ENCODE measurements at regions not wholly inside any gene's neighbourhood (a gene's known extent, or its start where the extent isn't known, plus 50 kb on each side); places are given as distances from the start of the nearest gene placed in this dataset.

DNA sequence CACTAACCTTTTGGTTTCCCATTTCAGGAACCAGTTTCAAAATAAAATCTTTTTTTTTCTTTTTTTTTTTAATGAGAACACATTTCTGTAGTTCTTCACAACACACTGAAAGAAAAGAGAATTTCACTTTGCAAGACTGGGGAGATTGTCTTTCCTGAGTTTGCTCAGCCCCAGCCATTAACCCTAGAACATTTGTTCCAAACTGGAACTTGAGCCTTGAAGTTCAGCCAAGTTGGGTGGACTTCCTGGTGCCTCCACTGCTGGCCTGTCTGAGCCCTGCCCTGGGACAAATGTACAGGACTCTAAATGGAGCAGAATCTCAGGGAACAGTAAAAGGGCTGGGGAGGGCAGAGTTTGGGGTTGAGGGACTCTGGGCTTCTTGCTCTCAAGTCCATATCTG, 196.4 kb upstream of the LPP start:
- H3K4me3 Mint-ChIP-seq, result no peak overlapping the region
- DNase-seq, result no peak
- H3K27ac Mint-ChIP-seq, result no peak overlapping the region
- no peak overlapping the region for H3K27ac ChIP-seq (ENCODE audit: low read depth, low read length)
- peaks cover 0 to 2% (median 0%) of the 10 kb centered on the region in 3 donors for H3K36me3 Mint-ChIP-seq
- ChIA-PET CTCF (no interaction called here), POLR2A (no interaction called here)
- no peaks in the 10 kb centered on the region for H3K9me3 Mint-ChIP-seq
- peaks cover 24% of the 10 kb centered on the region for H3K4me1 ChIP-seq (ENCODE audit: insufficient read depth, low read length)
- H3K4me3 ChIP-seq (ENCODE audit: low read length), result no peak overlapping the region
- H3K27me3 Mint-ChIP-seq, result no peaks in the 10 kb centered on the region
- no peaks in the 10 kb centered on the region for H3K27me3 ChIP-seq (ENCODE audit: insufficient read depth, low read length, poor library complexity, severe bottlenecking)
- no peaks in the 10 kb centered on the region for H3K9me3 ChIP-seq (ENCODE audit: low read length)
- peaks cover 30 to 45% (median 44%) of the 10 kb centered on the region in 3 donors for H3K4me1 Mint-ChIP-seq
- no peaks in the 10 kb centered on the region for H3K36me3 ChIP-seq (ENCODE audit: insufficient read depth, low read length)

DNA sequence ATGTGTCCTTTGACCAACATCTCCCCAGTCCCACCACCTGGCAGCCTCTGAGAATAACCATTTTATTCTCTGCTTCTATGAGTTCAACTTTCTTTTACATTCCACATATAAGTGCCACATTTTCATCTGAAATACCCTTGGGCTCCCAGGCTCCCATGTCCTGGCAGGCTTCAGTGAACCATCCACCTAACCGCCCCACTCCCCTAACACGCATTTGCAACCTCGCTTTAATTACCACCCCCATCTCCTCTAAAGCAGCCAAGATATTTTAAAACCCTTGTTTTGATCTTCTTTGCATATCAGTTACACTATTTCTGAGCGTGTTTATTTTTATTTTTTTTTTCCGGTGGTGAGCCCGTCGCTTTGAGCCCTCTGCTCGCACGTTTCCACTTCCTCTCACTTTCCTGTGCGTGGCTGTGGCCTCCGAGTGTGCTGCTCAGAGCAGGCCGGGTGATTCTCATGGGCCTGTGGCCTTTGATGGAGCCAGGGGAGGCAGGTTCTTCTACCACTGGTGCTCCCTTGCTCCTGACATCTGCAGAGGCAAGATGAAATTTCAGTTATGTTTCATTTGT, 195.4 kb upstream of the LPP start:
- Histone ChIP-seq H3K9me3 (ENCODE audit: low read length) (no peaks in the 10 kb centered on the region), H3K27me3 (ENCODE audit: insufficient read depth, low read length, poor library complexity, severe bottlenecking) (no peaks in the 10 kb centered on the region), H3K4me1 (ENCODE audit: insufficient read depth, low read length) (peaks cover 34% of the 10 kb centered on the region), H3K4me3 (ENCODE audit: low read length) (peak overlapping the region; percentile 45), H3K36me3 (ENCODE audit: insufficient read depth, low read length) (no peaks in the 10 kb centered on the region), H3K27ac (ENCODE audit: low read depth, low read length) (no peak overlapping the region)
- Mint-ChIP-seq H3K27me3 (no peaks in the 10 kb centered on the region), H3K4me3 (peak overlapping the region; percentile 23 to 84 (median 77)), H3K36me3 (peaks cover 0 to 2% (median 0%) of the 10 kb centered on the region in 3 donors), H3K9me3 (no peaks in the 10 kb centered on the region), H3K4me1 (peaks cover 27 to 45% (median 42%) of the 10 kb centered on the region in 3 donors), H3K27ac (peak overlapping the region; percentile 76 to 92 (median 88))
- ChIA-PET POLR2A (no interaction called here), CTCF (no interaction called here)
- DNase-seq, result peak in 4 of 5 donors; percentile 27 to 73 (median 43)

DNA sequence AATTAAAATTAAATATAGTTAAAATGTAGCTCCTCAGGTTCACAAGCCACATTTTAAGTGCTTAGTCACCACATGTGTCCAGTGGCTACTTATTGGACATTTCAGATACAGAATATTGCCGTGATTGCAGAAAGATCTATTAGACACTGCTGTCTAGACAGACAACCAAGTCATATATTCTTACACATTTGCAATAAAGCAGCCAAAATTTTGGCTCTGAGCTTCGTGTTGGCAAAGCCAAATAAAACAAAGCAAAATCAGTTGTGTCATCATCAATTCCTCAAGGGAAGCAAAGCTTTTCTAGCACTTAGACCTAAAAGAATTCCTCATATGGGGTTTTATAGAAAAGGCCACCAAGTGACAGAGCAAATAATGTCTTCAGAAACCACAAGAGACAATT, 193.1 kb upstream of the LPP start:
- CTCF ChIA-PET, result interaction anchor here (1.8 to 1.9 kb wide), 2 partner anchors 25 to 221 kb away, joined by 4 to 6 read pairs; no protein-coding TSS in a partner anchor
- Mint-ChIP-seq H3K36me3 (peaks cover 0 to 2% (median 0%) of the 10 kb centered on the region in 3 donors), H3K27me3 (peaks cover 0 to 2% of the 10 kb centered on the region in 2 donors), H3K4me3 (no peak overlapping the region), H3K27ac (no peak overlapping the region), H3K4me1 (peaks cover 26 to 38% (median 34%) of the 10 kb centered on the region in 3 donors), H3K9me3 (no peaks in the 10 kb centered on the region)
- Histone ChIP-seq H3K4me3 (ENCODE audit: low read length) (no peak overlapping the region), H3K27ac (ENCODE audit: low read depth, low read length) (no peak overlapping the region), H3K27me3 (ENCODE audit: insufficient read depth, low read length, poor library complexity, severe bottlenecking) (no peaks in the 10 kb centered on the region), H3K4me1 (ENCODE audit: insufficient read depth, low read length) (peaks cover 34% of the 10 kb centered on the region), H3K9me3 (ENCODE audit: low read length) (no peaks in the 10 kb centered on the region), H3K36me3 (ENCODE audit: insufficient read depth, low read length) (no peaks in the 10 kb centered on the region)
- POLR2A ChIA-PET, result no interaction called here
- no peak for DNase-seq

DNA sequence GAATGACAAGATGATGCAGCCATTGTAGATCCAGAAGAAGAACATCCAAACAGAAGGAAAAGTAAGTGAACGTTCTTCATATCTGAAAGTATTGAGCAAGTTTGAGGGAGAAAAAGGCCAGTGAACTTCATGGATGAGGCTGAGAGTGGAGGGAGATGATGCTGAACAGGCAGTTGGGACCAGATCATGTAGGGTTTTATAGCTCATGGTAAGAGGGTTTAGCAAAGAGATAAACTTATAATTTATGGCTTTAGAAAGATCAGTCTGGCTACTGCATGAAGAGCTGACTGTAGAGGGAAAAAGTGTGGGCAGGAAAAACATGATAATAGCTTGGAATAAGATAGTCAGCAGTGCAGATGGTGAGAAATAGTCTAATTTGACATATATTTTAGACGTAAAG, 192.6 kb upstream of the LPP start:
- no peak for DNase-seq
- Mint-ChIP-seq H3K4me3 (no peak overlapping the region), H3K36me3 (no peaks in the 10 kb centered on the region), H3K9me3 (no peaks in the 10 kb centered on the region), H3K4me1 (peaks cover 26 to 36% (median 31%) of the 10 kb centered on the region in 3 donors), H3K27me3 (peaks cover 0 to 2% of the 10 kb centered on the region in 2 donors), H3K27ac (no peak overlapping the region)
- POLR2A ChIA-PET, result interaction anchor here (0.5 kb wide), 1 partner anchor 9 kb away, joined by 3 read pairs; no protein-coding TSS in a partner anchor
- H3K4me1 ChIP-seq (ENCODE audit: insufficient read depth, low read length), result peaks cover 34% of the 10 kb centered on the region
- H3K9me3 ChIP-seq (ENCODE audit: low read length), result no peaks in the 10 kb centered on the region
- no peak overlapping the region for H3K4me3 ChIP-seq (ENCODE audit: low read length)
- CTCF ChIA-PET, result interaction anchor here (1.2 to 1.9 kb wide), 3 partner anchors 14 to 214 kb away, joined by 3 to 10 read pairs (median 4); no protein-coding TSS in a partner anchor
- H3K27me3 ChIP-seq (ENCODE audit: insufficient read depth, low read length, poor library complexity, severe bottlenecking), result no peaks in the 10 kb centered on the region
- H3K27ac ChIP-seq (ENCODE audit: low read depth, low read length), result no peak overlapping the region
- H3K36me3 ChIP-seq (ENCODE audit: insufficient read depth, low read length), result no peaks in the 10 kb centered on the region

DNA sequence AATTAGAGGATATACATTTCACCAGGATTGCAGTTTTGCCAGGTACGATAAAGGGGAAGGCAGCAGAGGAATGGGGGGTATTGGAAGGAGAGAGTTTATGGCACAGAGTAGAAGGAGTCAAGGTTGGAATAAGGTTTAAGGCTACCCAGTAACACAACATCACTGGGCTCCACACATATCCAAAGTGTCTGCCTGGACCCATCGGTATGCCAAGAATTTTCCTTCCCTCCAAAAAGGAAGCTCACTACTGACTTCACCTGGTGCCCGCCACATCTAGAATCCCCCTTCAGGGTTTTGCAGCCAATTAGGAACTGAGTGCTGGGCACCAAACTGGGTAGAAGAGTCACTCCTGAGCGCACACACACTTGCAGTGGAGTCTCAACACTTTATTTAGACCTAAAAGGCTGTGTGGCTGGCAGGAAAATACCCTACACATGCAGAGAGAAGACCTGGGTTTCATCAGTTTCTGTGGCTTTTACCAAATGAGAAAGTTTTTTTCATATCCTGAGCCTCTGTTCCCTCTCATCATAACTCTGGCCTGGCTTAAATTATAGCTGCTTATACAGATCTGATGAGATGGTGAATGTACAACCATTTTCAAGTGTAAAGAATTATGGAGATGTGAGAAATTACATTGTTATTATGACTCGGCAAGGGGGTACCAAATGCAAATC, 190.8 kb upstream of the LPP start:
- Histone ChIP-seq H3K4me1 (ENCODE audit: insufficient read depth, low read length) (peaks cover 22% of the 10 kb centered on the region), H3K9me3 (ENCODE audit: low read length) (no peaks in the 10 kb centered on the region), H3K27ac (ENCODE audit: low read depth, low read length) (no peak overlapping the region), H3K36me3 (ENCODE audit: insufficient read depth, low read length) (no peaks in the 10 kb centered on the region), H3K27me3 (ENCODE audit: insufficient read depth, low read length, poor library complexity, severe bottlenecking) (no peaks in the 10 kb centered on the region), H3K4me3 (ENCODE audit: low read length) (no peak overlapping the region)
- peaks cover 15 to 18% (median 15%) of the 10 kb centered on the region in 3 donors for H3K4me1 Mint-ChIP-seq
- H3K27me3 Mint-ChIP-seq, result peaks cover 0 to 2% of the 10 kb centered on the region in 2 donors
- ChIA-PET CTCF (interaction anchor here (1.1 to 1.8 kb wide), 2 partner anchors 12 to 222 kb away, joined by 3 to 10 read pairs; no protein-coding TSS in a partner anchor), POLR2A (no interaction called here)
- H3K27ac Mint-ChIP-seq, result peak overlapping the region in 1 of 8 donors; percentile 30
- H3K4me3 Mint-ChIP-seq, result no peak overlapping the region
- H3K36me3 Mint-ChIP-seq, result no peaks in the 10 kb centered on the region
- DNase-seq, result no peak
- H3K9me3 Mint-ChIP-seq, result no peaks in the 10 kb centered on the region

DNA sequence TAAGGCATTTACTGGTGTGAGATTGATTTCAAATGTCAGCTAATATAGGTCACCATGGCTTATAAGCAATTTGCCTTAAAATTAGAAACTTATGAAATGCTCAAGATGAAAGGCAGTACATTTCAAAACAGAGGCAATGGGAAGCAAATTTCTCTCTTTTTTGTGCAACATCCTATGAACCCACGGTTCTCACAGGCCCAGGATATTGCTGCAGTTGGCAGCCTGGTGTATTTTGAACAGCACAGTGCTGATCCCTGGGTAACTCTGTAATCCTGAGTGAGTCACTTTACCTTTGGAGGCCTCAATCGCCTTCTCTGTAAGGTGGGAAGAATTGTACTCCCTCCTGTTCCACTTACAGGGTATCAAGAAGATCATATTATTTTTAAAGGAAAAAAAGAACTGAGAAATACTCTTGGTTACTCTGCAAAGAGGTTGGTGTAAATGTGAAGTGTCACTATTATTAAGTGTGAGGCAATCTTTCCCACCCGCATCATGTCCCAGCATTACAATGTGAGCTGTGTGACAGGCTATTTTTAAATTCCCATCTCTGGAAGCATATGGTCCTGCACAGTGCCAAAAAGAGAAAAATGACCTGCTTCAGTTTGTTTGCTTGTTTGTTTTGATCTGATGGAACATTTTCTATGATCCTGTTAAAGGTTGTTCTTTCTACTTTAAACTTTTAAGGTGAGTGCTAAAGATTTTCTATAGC, 190.1 kb upstream of the LPP start:
- no peaks in the 10 kb centered on the region for H3K9me3 ChIP-seq (ENCODE audit: low read length)
- Mint-ChIP-seq H3K4me3 (no peak overlapping the region), H3K27me3 (peaks cover 0 to 2% of the 10 kb centered on the region in 2 donors), H3K27ac (peak overlapping the region in 1 of 8 donors; percentile 30), H3K36me3 (no peaks in the 10 kb centered on the region), H3K4me1 (peaks cover 8 to 11% (median 8%) of the 10 kb centered on the region in 3 donors), H3K9me3 (no peaks in the 10 kb centered on the region)
- no peak overlapping the region for H3K4me3 ChIP-seq (ENCODE audit: low read length)
- no peak for DNase-seq
- H3K4me1 ChIP-seq (ENCODE audit: insufficient read depth, low read length), result peaks cover 17% of the 10 kb centered on the region
- ChIA-PET CTCF (no interaction called here), POLR2A (no interaction called here)
- H3K27me3 ChIP-seq (ENCODE audit: insufficient read depth, low read length, poor library complexity, severe bottlenecking), result no peaks in the 10 kb centered on the region
- no peaks in the 10 kb centered on the region for H3K36me3 ChIP-seq (ENCODE audit: insufficient read depth, low read length)
- no peak overlapping the region for H3K27ac ChIP-seq (ENCODE audit: low read depth, low read length)

DNA sequence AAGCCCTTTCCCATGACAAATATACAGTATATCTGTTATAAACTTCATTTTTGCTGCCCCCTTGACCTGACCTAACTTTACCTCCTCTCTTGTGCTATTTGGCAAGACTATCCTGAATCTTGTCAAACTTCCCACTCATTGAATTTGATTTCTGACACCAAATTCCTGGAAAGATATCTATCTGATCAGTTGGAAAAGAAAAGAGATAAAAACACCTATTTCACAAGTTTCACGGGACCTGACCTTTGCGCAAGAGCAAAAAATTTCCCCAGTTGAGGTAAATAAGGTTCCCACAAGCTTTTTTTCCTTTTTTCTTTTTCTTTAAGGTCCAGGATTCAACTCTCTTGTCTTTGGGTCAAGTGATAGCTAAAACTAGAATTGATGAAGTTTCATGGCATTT, 189.2 kb upstream of the LPP start:
- DNase-seq, result no peak
- Histone ChIP-seq H3K9me3 (ENCODE audit: low read length) (no peaks in the 10 kb centered on the region), H3K4me1 (ENCODE audit: insufficient read depth, low read length) (peaks cover 10% of the 10 kb centered on the region), H3K27me3 (ENCODE audit: insufficient read depth, low read length, poor library complexity, severe bottlenecking) (no peaks in the 10 kb centered on the region), H3K36me3 (ENCODE audit: insufficient read depth, low read length) (no peaks in the 10 kb centered on the region), H3K4me3 (ENCODE audit: low read length) (no peak overlapping the region), H3K27ac (ENCODE audit: low read depth, low read length) (no peak overlapping the region)
- H3K27me3 Mint-ChIP-seq, result peaks cover 0 to 2% of the 10 kb centered on the region in 2 donors
- no peak overlapping the region for H3K27ac Mint-ChIP-seq
- H3K9me3 Mint-ChIP-seq, result no peaks in the 10 kb centered on the region
- no peak overlapping the region for H3K4me3 Mint-ChIP-seq
- CTCF ChIA-PET, result interaction anchor here (1.2 kb wide), 1 partner anchor 10 kb away, joined by 4 read pairs; no protein-coding TSS in a partner anchor
- H3K4me1 Mint-ChIP-seq, result peaks cover 0 to 2% (median 0%) of the 10 kb centered on the region in 3 donors
- H3K36me3 Mint-ChIP-seq, result no peaks in the 10 kb centered on the region
- POLR2A ChIA-PET, result no interaction called here

DNA sequence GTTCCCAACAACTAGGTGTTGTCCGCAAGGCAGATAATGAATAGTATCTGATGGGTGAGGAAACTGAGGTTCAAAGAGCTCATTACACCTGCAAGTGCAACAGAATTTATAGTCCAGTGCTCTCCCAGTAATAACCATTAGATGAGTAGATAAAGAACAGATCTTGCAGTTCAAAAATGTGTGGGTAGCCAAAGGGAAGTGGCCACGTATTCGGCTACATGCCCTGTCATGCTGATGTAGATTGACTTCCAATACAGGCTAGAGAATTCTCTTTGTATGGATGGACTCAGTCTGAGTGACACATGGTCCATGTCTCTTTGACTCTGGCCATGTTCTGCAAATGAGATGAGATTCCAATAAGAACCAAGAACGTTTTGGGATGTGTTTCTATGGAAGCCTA, 187.9 kb upstream of the LPP start:
- no peak overlapping the region for H3K4me3 Mint-ChIP-seq
- no peaks in the 10 kb centered on the region for H3K27me3 ChIP-seq (ENCODE audit: insufficient read depth, low read length, poor library complexity, severe bottlenecking)
- no peaks in the 10 kb centered on the region for H3K4me1 Mint-ChIP-seq
- H3K9me3 Mint-ChIP-seq, result no peaks in the 10 kb centered on the region
- H3K27me3 Mint-ChIP-seq, result peaks cover 0 to 2% of the 10 kb centered on the region in 2 donors
- no peak for DNase-seq
- no peaks in the 10 kb centered on the region for H3K36me3 ChIP-seq (ENCODE audit: insufficient read depth, low read length)
- CTCF ChIA-PET, result no interaction called here
- peaks cover 10% of the 10 kb centered on the region for H3K4me1 ChIP-seq (ENCODE audit: insufficient read depth, low read length)
- H3K36me3 Mint-ChIP-seq, result no peaks in the 10 kb centered on the region
- H3K27ac Mint-ChIP-seq, result no peak overlapping the region
- no peak overlapping the region for H3K4me3 ChIP-seq (ENCODE audit: low read length)
- no peak overlapping the region for H3K27ac ChIP-seq (ENCODE audit: low read depth, low read length)
- POLR2A ChIA-PET, result no interaction called here
- H3K9me3 ChIP-seq (ENCODE audit: low read length), result no peaks in the 10 kb centered on the region

All from CD8-positive, alpha-beta memory T cell (primary cell).